IMR-90 (cell line): ENCODE measurements at regions not wholly inside any gene's neighbourhood (a gene's known extent, or its start where the extent isn't known, plus 50 kb on each side); places are given as distances from the start of the nearest gene placed in this dataset.

Source experiments
- ATAC-seq: fragments of 200-7000 bp; cut with Tn5 transposase; 2 replicates; pipeline ENCODE4 v1.9.1; 2020; ENCODE audit warnings: low read depth, mild to moderate bottlenecking, moderate library complexity
- BruUV-seq: library from RNA; stranded (reverse); fragments of 400-500 nt; replicated peaks from 2 replicates; lab custom pipeline; 2021; lab: Mats Ljungman, UMichigan
- CTCF ChIA-PET: fragments of 300-600 bp; formaldehyde crosslinking; extraction: SDS; loops from one replicate; lab custom pipeline; 2021; ENCODE audit warnings: antibody characterized with exemption; lab: Yijun Ruan, JAX
- POLR2A ChIA-PET: fragments of 300-600 bp; sonication (Branson Sonifier 250); formaldehyde crosslinking; loops from one replicate; lab custom pipeline; 2022; ENCODE audit warnings: antibody characterized with exemption; ENCODE audit not compliant: unreplicated experiment; lab: Charles Lee
- DNase-seq: peaks from one replicate; pipeline ENCODE4 v3.0.0; 2013
- H2AFZ ChIP-seq: replicated peaks from 2 replicates; pipeline ENCODE3; 2013; ENCODE audit warnings: low read length, mild to moderate bottlenecking; ENCODE audit not compliant: poor library complexity
- H2AK5ac ChIP-seq: 2 replicates; pipeline ENCODE4 v1.6.1; 2013; ENCODE audit warnings: low read depth, low read length, inconsistent platforms
- H2AK9ac ChIP-seq: replicated peaks from 2 replicates; pipeline ENCODE3; 2013; ENCODE audit warnings: mild to moderate bottlenecking, low read depth, low read length, moderate library complexity; ENCODE audit not compliant: poor library complexity
- H2BK120ac ChIP-seq: 2 replicates; pipeline ENCODE4 v1.6.1; 2013; ENCODE audit warnings: low read depth, low read length, inconsistent platforms
- H2BK15ac ChIP-seq: 3 replicates; pipeline ENCODE4 v1.6.1; 2013; ENCODE audit warnings: low read depth, low read length, inconsistent platforms
- H2BK20ac ChIP-seq: 2 replicates; pipeline ENCODE4 v1.6.1; 2013; ENCODE audit warnings: low read depth, mild to moderate bottlenecking, inconsistent platforms, low read length, moderate library complexity
- H2BK5ac ChIP-seq: 2 replicates; pipeline ENCODE4 v1.6.1; 2013; ENCODE audit warnings: mild to moderate bottlenecking, low read depth, low read length, inconsistent platforms; ENCODE audit not compliant: poor library complexity, severe bottlenecking
- H3K14ac ChIP-seq: replicated peaks from 2 replicates; pipeline ENCODE4 v1.6.1; 2013; ENCODE audit warnings: low read depth, low read length, inconsistent platforms
- H3K18ac ChIP-seq: 2 replicates; pipeline ENCODE4 v1.6.1; 2013; ENCODE audit warnings: low read depth, low read length, control low read depth
- H3K23ac ChIP-seq: 2 replicates; pipeline ENCODE4 v1.6.1; 2013; ENCODE audit warnings: low read depth, low read length, inconsistent platforms
- H3K27ac ChIP-seq: 2 replicates; pipeline ENCODE4 v1.5.1; 2013; ENCODE audit warnings: mild to moderate bottlenecking, control low read depth, low read length; ENCODE audit not compliant: insufficient read depth
- H3K27me3 ChIP-seq: 2 replicates; pipeline ENCODE4 v1.6.1; 2013; ENCODE audit warnings: low read length; ENCODE audit not compliant: control insufficient read depth, insufficient read depth
- H3K36me3 ChIP-seq: 2 replicates; pipeline ENCODE4 v1.6.1; 2013; ENCODE audit warnings: low read length, mixed read lengths; ENCODE audit not compliant: control insufficient read depth, insufficient read depth
- H3K4ac ChIP-seq: 2 replicates; pipeline ENCODE4 v1.6.1; 2013; ENCODE audit warnings: low read depth, low read length, inconsistent platforms
- H3K4me1 ChIP-seq: 2 replicates; pipeline ENCODE4 v1.6.1; 2013; ENCODE audit warnings: low read length, mixed read lengths; ENCODE audit not compliant: control insufficient read depth, insufficient read depth
- H3K4me2 ChIP-seq: 2 replicates; pipeline ENCODE4 v1.6.1; 2013; ENCODE audit warnings: low read depth, mild to moderate bottlenecking, control low read depth, low read length, moderate library complexity
- H3K4me3 ChIP-seq: 2 replicates; pipeline ENCODE4 v1.5.1; 2013; ENCODE audit warnings: low read depth, mild to moderate bottlenecking, control low read depth, low read length, moderate library complexity; ENCODE audit not compliant: insufficient read depth
- H3K56ac ChIP-seq: 2 replicates; pipeline ENCODE4 v1.6.1; 2013; ENCODE audit warnings: low read length, inconsistent platforms; ENCODE audit not compliant: insufficient read depth; ENCODE audit errors: extremely low read depth
- H3K79me1 ChIP-seq, 2 experiments: 2 replicates each; pipeline ENCODE4 v1.6.1; 2013; ENCODE audit warnings: low read length in 2 of 2, inconsistent platforms in 1 of 2, low read depth in 1 of 2
- H3K9ac ChIP-seq: 2 replicates; pipeline ENCODE4 v1.6.1; 2013; ENCODE audit warnings: low read depth, low read length, control low read depth
- H3K9me1 ChIP-seq: 2 replicates; pipeline ENCODE4 v1.6.1; 2013; ENCODE audit warnings: low read length, inconsistent platforms; ENCODE audit not compliant: insufficient read depth
- H3K9me3 ChIP-seq: 2 replicates; pipeline ENCODE4 v1.6.1; 2013; ENCODE audit warnings: low read length; ENCODE audit not compliant: control insufficient read depth, insufficient read depth
- H4K20me1 ChIP-seq: 2 replicates; pipeline ENCODE4 v1.6.1; 2013; ENCODE audit warnings: low read length, inconsistent platforms; ENCODE audit not compliant: insufficient read depth
- H4K5ac ChIP-seq: 2 replicates; pipeline ENCODE4 v1.6.1; 2013; ENCODE audit warnings: mild to moderate bottlenecking, low read depth, low read length, control low read depth
- H4K8ac ChIP-seq, 2 experiments: 2 replicates each; pipeline ENCODE4 v1.6.1; 2013; ENCODE audit warnings: low read depth in 2 of 2, low read length in 2 of 2, control low read depth in 1 of 2, inconsistent platforms in 1 of 2
- H4K91ac ChIP-seq: 2 replicates; pipeline ENCODE4 v1.6.1; 2013; ENCODE audit warnings: low read depth, low read length, inconsistent platforms; ENCODE audit not compliant: insufficient read depth
- BHLHE40 ChIP-seq: fragments of 150-350 bp; IDR thresholded peaks from 2 replicates; pipeline ENCODE4 v1.6.1; 2016; ENCODE audit warnings: mild to moderate bottlenecking, low read depth, low read length
- CHD1 ChIP-seq: IDR thresholded peaks from 2 replicates; pipeline ENCODE4 v1.6.1; 2012; ENCODE audit warnings: low read depth, low read length, improper control_type of control experiment
- MAZ ChIP-seq: IDR thresholded peaks from 2 replicates; pipeline ENCODE4 v1.6.1; 2012; ENCODE audit warnings: low read depth, mild to moderate bottlenecking, low read length, improper control_type of control experiment, moderate library complexity, borderline replicate concordance
- RAD21 ChIP-seq: IDR thresholded peaks from 2 replicates; pipeline ENCODE4 v1.6.1; 2012; ENCODE audit warnings: low read length, improper control_type of control experiment
- RCOR1 ChIP-seq: IDR thresholded peaks from 2 replicates; pipeline ENCODE4 v1.6.1; 2012; ENCODE audit warnings: mild to moderate bottlenecking, low read length, improper control_type of control experiment; ENCODE audit not compliant: insufficient replicate concordance
- SMC3 ChIP-seq: fragments of 150-350 bp; IDR thresholded peaks from 2 replicates; pipeline ENCODE4 v1.6.1; 2016; ENCODE audit warnings: low read depth, mild to moderate bottlenecking, antibody characterized with exemption, low read length, moderate library complexity
- dilution Hi-C: fragments of 300-500 bp; cut with HindIII; formaldehyde crosslinking; loops from one replicate; pipeline ENCODE4 v1.14.3; 2018; ENCODE audit warnings: low sequenced_read_pairs; ENCODE audit not compliant: unreplicated experiment
- in situ Hi-C: fragments of 300-500 bp; cut with MboI; formaldehyde crosslinking; loops from 3 replicates; pipeline ENCODE4 v1.14.3; 2019; ENCODE audit warnings: low sequenced_read_pairs, inconsistent platforms, mixed read lengths
- intact Hi-C: fragments of 100-400 bp; cut with micrococcal nuclease; formaldehyde crosslinking; loops from 2 replicates; pipeline ENCODE4 v1.10.0; 2022

DNA sequence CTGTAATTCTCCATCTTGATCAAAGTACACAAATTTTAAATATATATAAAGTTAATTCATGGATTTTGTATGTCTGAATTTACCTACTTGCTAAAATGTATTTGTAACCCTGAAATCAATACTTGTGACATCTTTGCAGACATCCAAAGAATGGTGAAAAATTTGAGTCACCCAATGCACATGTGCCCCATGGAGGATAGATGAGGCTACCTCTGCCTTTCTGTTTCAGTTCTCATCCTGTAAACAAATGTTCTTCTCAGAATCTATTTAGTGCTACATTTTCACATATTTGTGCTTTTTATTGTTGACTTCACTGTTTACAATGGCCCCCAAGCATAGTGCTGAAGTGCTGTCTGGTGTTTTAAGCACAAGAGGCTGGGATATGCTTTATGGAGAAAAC is 171.5 kb downstream of the LRATD1 start:
- DNase-seq = no peak
- no peak for ATAC-seq
- CTCF ChIA-PET = no interaction called here
- Histone ChIP-seq H2AFZ (no peak overlapping the region), H3K4ac (no peak overlapping the region), H3K27ac (no peak overlapping the region), H4K5ac (no peak overlapping the region), H3K79me1 (no peaks in the 10 kb centered on the region), H4K91ac (no peak overlapping the region), H3K14ac (no peak overlapping the region), H3K9me1 (no peaks in the 10 kb centered on the region), H3K36me3 (no peaks in the 10 kb centered on the region), H4K20me1 (no peaks in the 10 kb centered on the region), H3K18ac (no peak overlapping the region), H3K23ac (no peak overlapping the region), H2BK20ac (no peak overlapping the region), H2BK15ac (no peak overlapping the region), H3K4me3 (no peak overlapping the region), H2AK5ac (no peak overlapping the region), H2BK120ac (no peak overlapping the region), H3K9me3 (no peaks in the 10 kb centered on the region; the same call in 1 of the 2 replicates), H3K9ac (no peak overlapping the region), H3K56ac (no peak overlapping the region), H3K4me2 (no peak overlapping the region), H3K27me3 (no peaks in the 10 kb centered on the region), H2AK9ac (no peak overlapping the region), H3K4me1 (no peaks in the 10 kb centered on the region), H2BK5ac (no peak overlapping the region), H4K8ac (no peak overlapping the region)
- TF ChIP-seq SMC3 (no peak), CHD1 (no peak), MAZ (no peak), RCOR1 (no peak), RAD21 (no peak), BHLHE40 (no peak)
- POLR2A ChIA-PET = no interaction called here
- intact Hi-C loops (no loop called here), dilution Hi-C loops (no loop called here), in situ Hi-C loops (no loop called here)
- no TSS peak for BruUV-seq
